Mesenchymal stem cell (in vitro differentiated cells and primary cell): ENCODE measurements at regions not wholly inside any gene's neighbourhood (a gene's known extent, or its start where the extent isn't known, plus 50 kb on each side); places are given as distances from the start of the nearest gene placed in this dataset.

Experiments used
- DNase-seq: peaks from one replicate; pipeline ENCODE4 v3.0.0-alpha.2; 2013
- H2AFZ ChIP-seq: one replicate; pipeline ENCODE4 v1.6.1; 2013; ENCODE audit warnings: low read depth, mild to moderate bottlenecking, control low read depth, inconsistent platforms, low read length, moderate library complexity
- H2AK5ac ChIP-seq: 2 replicates; pipeline ENCODE4 v1.6.1; 2013; ENCODE audit warnings: low read length, moderate library complexity, mild to moderate bottlenecking, inconsistent platforms; ENCODE audit not compliant: severe bottlenecking
- H2BK120ac ChIP-seq: one replicate; pipeline ENCODE4 v1.6.1; 2013; ENCODE audit warnings: low read depth, mild to moderate bottlenecking, inconsistent platforms, low read length, moderate library complexity
- H2BK12ac ChIP-seq, 2 experiments: one replicate each; pipeline ENCODE4 v1.6.1; 2013; ENCODE audit warnings: inconsistent platforms in 2 of 2, low read length in 2 of 2, mild to moderate bottlenecking in 2 of 2, moderate library complexity in 2 of 2, control low read depth in 1 of 2
- H2BK15ac ChIP-seq: one replicate; pipeline ENCODE4 v1.6.1; 2013; ENCODE audit warnings: mild to moderate bottlenecking, low read depth, inconsistent platforms; ENCODE audit not compliant: poor library complexity, severe bottlenecking
- H2BK5ac ChIP-seq: 2 replicates; pipeline ENCODE4 v1.6.1; 2013; ENCODE audit warnings: low read depth, mild to moderate bottlenecking, low read length, control low read depth, inconsistent platforms; ENCODE audit not compliant: poor library complexity, severe bottlenecking
- H3K14ac ChIP-seq, 2 experiments: one replicate each; pipeline ENCODE4 v1.6.1; 2013; ENCODE audit warnings: inconsistent platforms in 2 of 2, low read length in 2 of 2, control low read depth in 1 of 2, mild to moderate bottlenecking in 1 of 2, moderate library complexity in 1 of 2
- H3K18ac ChIP-seq, 2 experiments: one replicate each; pipeline ENCODE4 v1.6.1; 2013; ENCODE audit warnings: inconsistent platforms in 2 of 2, low read length in 2 of 2, control low read depth in 1 of 2, low read depth in 1 of 2, mild to moderate bottlenecking in 1 of 2
- H3K23ac ChIP-seq, 2 experiments: one replicate each; pipeline ENCODE4 v1.6.1; 2013; ENCODE audit warnings: inconsistent platforms in 2 of 2, low read length in 2 of 2, mild to moderate bottlenecking in 2 of 2, moderate library complexity in 2 of 2, control low read depth in 1 of 2
- H3K27ac ChIP-seq: 2 replicates; pipeline ENCODE4 v1.5.1; 2013; ENCODE audit warnings: mild to moderate bottlenecking, moderate library complexity, low read length, control low read depth, inconsistent platforms; ENCODE audit not compliant: poor library complexity, severe bottlenecking
- H3K27me3 ChIP-seq, 2 experiments: 2 replicates each; pipeline versions ENCODE4 v1.6.1 to v1.7.0; 2013; ENCODE audit warnings: low read length in 2 of 2, mild to moderate bottlenecking in 2 of 2, moderate library complexity in 2 of 2, control low read depth in 1 of 2, inconsistent platforms in 1 of 2; ENCODE audit not compliant: control insufficient read depth in 1 of 2, insufficient read depth in 1 of 2
- H3K36me3 ChIP-seq, 2 experiments: 2 replicates each; pipeline versions ENCODE4 v1.6.1 to v1.7.0; 2013; ENCODE audit warnings: low read length in 2 of 2, control low read depth in 1 of 2, inconsistent platforms in 1 of 2, low read depth in 1 of 2, mild to moderate bottlenecking in 1 of 2; ENCODE audit not compliant: insufficient read depth in 2 of 2, control insufficient read depth in 1 of 2
- H3K4ac ChIP-seq, 2 experiments: one replicate each; pipeline ENCODE4 v1.6.1; 2013; ENCODE audit warnings: inconsistent platforms in 2 of 2, low read length in 2 of 2, mild to moderate bottlenecking in 2 of 2, moderate library complexity in 2 of 2, control low read depth in 1 of 2, low read depth in 1 of 2
- H3K4me1 ChIP-seq: 2 replicates; pipeline ENCODE4 v1.6.1; 2013; ENCODE audit warnings: low read depth, low read length, control low read depth; ENCODE audit not compliant: control insufficient read depth, insufficient read depth
- H3K4me2 ChIP-seq: 2 replicates; pipeline ENCODE4 v1.6.1; 2013; ENCODE audit warnings: low read length, mild to moderate bottlenecking, inconsistent platforms; ENCODE audit not compliant: poor library complexity, severe bottlenecking
- H3K4me3 ChIP-seq, 2 experiments: 2 replicates each; pipeline versions ENCODE4 v1.5.1 to v1.7.0; 2013; ENCODE audit warnings: low read length in 2 of 2, mild to moderate bottlenecking in 2 of 2, control low read depth in 1 of 2, low read depth in 1 of 2; ENCODE audit not compliant: insufficient read depth in 1 of 2
- H3K79me1 ChIP-seq: replicated peaks from 2 replicates; pipeline ENCODE4 v1.6.1; 2013; ENCODE audit warnings: mild to moderate bottlenecking, control low read depth, low read length, inconsistent platforms; ENCODE audit not compliant: poor library complexity, severe bottlenecking
- H3K9ac ChIP-seq: 2 replicates; pipeline ENCODE4 v1.7.0; 2013; ENCODE audit warnings: mild to moderate bottlenecking, low read length, moderate library complexity
- H3K9me3 ChIP-seq: 2 replicates; pipeline ENCODE4 v1.7.0; 2013; ENCODE audit warnings: mild to moderate bottlenecking, low read length; ENCODE audit not compliant: control insufficient read depth
- H4K8ac ChIP-seq: one replicate; pipeline ENCODE4 v1.6.1; 2013; ENCODE audit warnings: inconsistent platforms, mild to moderate bottlenecking, low read length, moderate library complexity
- H4K91ac ChIP-seq: one replicate; pipeline ENCODE4 v1.6.1; 2013; ENCODE audit warnings: mild to moderate bottlenecking, low read length, inconsistent platforms
- WGBS: methylation state at CpG from one replicate; pipeline ENCODE4 v1.1.7; 2013; ENCODE audit warnings: mixed read lengths; 5-methylcytosine and 5-hydroxymethylcytosine counted together

DNA sequence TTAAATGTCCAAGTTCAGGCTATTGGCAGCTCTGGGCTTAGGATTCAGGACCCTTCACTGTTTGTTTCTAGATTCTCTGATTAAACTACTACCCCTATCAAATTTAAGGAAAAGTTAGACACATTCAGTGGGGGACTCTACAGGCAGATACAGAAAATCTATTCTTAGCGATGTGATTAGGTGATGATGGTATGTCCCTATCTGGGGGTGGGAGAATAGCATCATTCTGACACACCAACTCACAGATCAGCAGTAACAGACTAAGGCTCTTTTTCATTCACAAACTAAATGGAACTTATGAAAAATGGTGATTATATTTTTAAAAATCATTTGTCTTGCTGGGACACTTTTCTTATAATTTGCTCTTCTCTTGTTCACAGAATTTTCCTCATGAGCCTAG, 232.9 kb upstream of the CDH2 start:
- no peak overlapping the region for H3K4me2 ChIP-seq
- no peak overlapping the region for H2BK120ac ChIP-seq
- H3K4me3 ChIP-seq = no peak overlapping the region
- no peak overlapping the region for H2AFZ ChIP-seq
- no CpG with 5 or more reads among the region's 1 CpG for WGBS
- no peak overlapping the region for H2BK12ac ChIP-seq
- H2BK5ac ChIP-seq = no peak overlapping the region
- H3K18ac ChIP-seq = no peak overlapping the region
- H3K9ac ChIP-seq = no peak overlapping the region
- no peak overlapping the region for H3K23ac ChIP-seq
- no peak overlapping the region for H3K14ac ChIP-seq
- H3K9me3 ChIP-seq = no peaks in the 10 kb centered on the region
- DNase-seq = no peak
- no peak overlapping the region for H4K91ac ChIP-seq
- H3K79me1 ChIP-seq = no peaks in the 10 kb centered on the region
- H3K4me1 ChIP-seq = no peaks in the 10 kb centered on the region
- no peak overlapping the region for H3K4ac ChIP-seq
- H2AK5ac ChIP-seq = no peak overlapping the region
- H2BK15ac ChIP-seq = no peak overlapping the region
- no peak overlapping the region for H4K8ac ChIP-seq
- no peak overlapping the region for H3K27ac ChIP-seq
- H3K27me3 ChIP-seq = no peaks in the 10 kb centered on the region
- no peaks in the 10 kb centered on the region for H3K36me3 ChIP-seq

DNA sequence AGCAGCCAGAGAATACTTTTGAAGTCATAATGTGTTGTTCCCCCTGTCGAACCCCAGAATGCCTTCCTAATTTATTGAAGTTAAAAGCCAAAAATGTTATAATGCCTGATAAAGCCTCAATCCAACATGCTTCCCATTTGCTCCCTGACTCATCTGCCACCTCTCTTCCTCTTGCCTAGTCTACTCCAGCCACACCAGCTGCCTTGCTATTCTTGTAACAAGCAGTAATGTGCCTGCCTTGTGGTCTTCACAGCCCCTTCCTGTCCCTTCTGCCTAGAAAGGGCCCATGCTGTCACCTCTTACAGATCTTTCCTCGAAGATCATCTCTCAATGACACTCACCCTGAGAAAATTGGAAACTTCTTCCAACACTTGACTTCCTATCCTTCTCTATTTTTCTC, 231.6 kb upstream of the CDH2 start:
- H3K14ac ChIP-seq = no peak overlapping the region
- H2BK12ac ChIP-seq = no peak overlapping the region
- DNase-seq = no peak
- H4K8ac ChIP-seq = no peak overlapping the region
- H2BK120ac ChIP-seq = no peak overlapping the region
- no peak overlapping the region for H3K4me3 ChIP-seq
- no peaks in the 10 kb centered on the region for H3K79me1 ChIP-seq
- no peaks in the 10 kb centered on the region for H3K9me3 ChIP-seq
- H2BK5ac ChIP-seq = no peak overlapping the region
- no peak overlapping the region for H2AK5ac ChIP-seq
- H3K27me3 ChIP-seq = no peaks in the 10 kb centered on the region
- H3K18ac ChIP-seq = no peak overlapping the region
- no peaks in the 10 kb centered on the region for H3K36me3 ChIP-seq
- no peak overlapping the region for H3K4me2 ChIP-seq
- no peak overlapping the region for H2AFZ ChIP-seq
- no peak overlapping the region for H3K4ac ChIP-seq
- H2BK15ac ChIP-seq = no peak overlapping the region
- no peak overlapping the region for H3K27ac ChIP-seq
- 86% methylated on average over 2 of the region's 2 CpGs for WGBS
- no peaks in the 10 kb centered on the region for H3K4me1 ChIP-seq
- H4K91ac ChIP-seq = no peak overlapping the region
- H3K23ac ChIP-seq = no peak overlapping the region
- H3K9ac ChIP-seq = no peak overlapping the region

GRCh38 chr18:28407681-28408080, 230.8 kb upstream of the CDH2 start:
- DNase-seq = no peak
- WGBS = 96% methylated on average over 1 of the region's 1 CpG
- Histone ChIP-seq H3K9me3 (no peaks in the 10 kb centered on the region), H3K79me1 (no peaks in the 10 kb centered on the region), H3K36me3 (no peaks in the 10 kb centered on the region), H4K91ac (no peak overlapping the region), H3K4me2 (no peak overlapping the region), H2BK15ac (no peak overlapping the region), H3K4me3 (no peak overlapping the region), H2BK12ac (no peak overlapping the region), H3K4ac (no peak overlapping the region), H3K4me1 (no peaks in the 10 kb centered on the region), H3K9ac (no peak overlapping the region), H3K23ac (no peak overlapping the region), H2AFZ (no peak overlapping the region), H2BK5ac (no peak overlapping the region), H4K8ac (no peak overlapping the region), H3K14ac (no peak overlapping the region), H3K27ac (no peak overlapping the region), H2BK120ac (no peak overlapping the region), H3K27me3 (no peaks in the 10 kb centered on the region), H3K18ac (no peak overlapping the region), H2AK5ac (no peak overlapping the region)

- Histone ChIP-seq H3K4me1 (no peaks in the 10 kb centered on the region), H2AFZ (no peak overlapping the region), H4K91ac (no peak overlapping the region), H3K4me3 (no peak overlapping the region), H2BK12ac (no peak overlapping the region), H3K4ac (no peak overlapping the region), H3K27me3 (no peaks in the 10 kb centered on the region), H3K9ac (no peak overlapping the region), H3K14ac (no peak overlapping the region), H3K79me1 (no peaks in the 10 kb centered on the region), H3K36me3 (no peaks in the 10 kb centered on the region), H2BK5ac (no peak overlapping the region), H2BK120ac (no peak overlapping the region), H4K8ac (no peak overlapping the region), H2AK5ac (no peak overlapping the region), H3K18ac (no peak overlapping the region), H3K23ac (no peak overlapping the region), H2BK15ac (no peak overlapping the region), H3K27ac (no peak overlapping the region), H3K9me3 (no peaks in the 10 kb centered on the region), H3K4me2 (no peak overlapping the region)
- no peak for DNase-seq
- 50% methylated on average over 2 of the region's 3 CpGs for WGBS
Observed at GRCh38 chr18:28406533-28406932, 229.6 kb upstream of the CDH2 start.
